22Rv1 (cell line): ENCODE measurements at regions not wholly inside any gene's neighbourhood (a gene's known extent, or its start where the extent isn't known, plus 50 kb on each side); places are given as distances from the start of the nearest gene placed in this dataset.

Experiments
- H3K27ac ChIP-seq: fragments of 450-650 bp; 2 replicates; pipeline ENCODE4 v1.5.1; 2017
- CTCF ChIP-seq: fragments of 450-650 bp; IDR thresholded peaks from 2 replicates; pipeline ENCODE4 v1.5.1; 2017; ENCODE audit warnings: mild to moderate bottlenecking
- ZFX ChIP-seq: fragments of 450-650 bp; IDR thresholded peaks from 2 replicates; pipeline ENCODE4 v1.6.1; 2017; ENCODE audit warnings: antibody characterized with exemption, borderline replicate concordance

- TF ChIP-seq ZFX, result no peak
- no peak for TF ChIP-seq CTCF
- H3K27ac ChIP-seq, result no peak overlapping the region
Measured at GRCh38 chr20:52843425-52843824, 128.7 kb upstream of the TSHZ2 start.

GRCh38 chr20:52841003-52841402, 131.2 kb upstream of the TSHZ2 start:
- H3K27ac ChIP-seq, result no peak overlapping the region
- TF ChIP-seq ZFX, result no peak

- H3K27ac ChIP-seq, result no peak overlapping the region
Measured at GRCh38 chr20:52840041-52840440, 132.1 kb upstream of the TSHZ2 start.

GRCh38 chr20:52838510-52839241, 133.5 kb upstream of the TSHZ2 start:
- TF ChIP-seq ZFX, result no peak
- no peak for TF ChIP-seq CTCF

More at GRCh38 chr20:52840041-52840440, 132.1 kb upstream of the TSHZ2 start:
- no peak for TF ChIP-seq CTCF
- TF ChIP-seq ZFX, result no peak

GRCh38 chr20:52837378-52837777, 134.8 kb upstream of the TSHZ2 start:
- no peak overlapping the region for H3K27ac ChIP-seq
- TF ChIP-seq CTCF (no peak), ZFX (no peak)

More at GRCh38 chr20:52838510-52839241, 133.5 kb upstream of the TSHZ2 start:
- no peak overlapping the region for H3K27ac ChIP-seq

- no peak for TF ChIP-seq ZFX
- TF ChIP-seq CTCF, result no peak
- no peak overlapping the region for H3K27ac ChIP-seq
Measured at GRCh38 chr20:52833901-52834300, 138.3 kb upstream of the TSHZ2 start.

- TF ChIP-seq CTCF, result no peak
- TF ChIP-seq ZFX, result no peak
- H3K27ac ChIP-seq, result no peak overlapping the region
Measured at GRCh38 chr20:52832151-52832774, 139.9 kb upstream of the TSHZ2 start.
